Pancreas (tissue), 10 donors: ENCODE measurements at regions not wholly inside any gene's neighbourhood (a gene's known extent, or its start where the extent isn't known, plus 50 kb on each side); places are given as distances from the start of the nearest gene placed in this dataset.

Experiments
- ATAC-seq, 4 donors: fragments of 200-7000 bp; cut with Tn5 transposase; one replicate each; pipeline versions ENCODE4 v1.8.0 to v1.9.1; 2020; ENCODE audit warnings: mild to moderate bottlenecking in 4 of 4, moderate library complexity in 4 of 4
- DNase-seq, 6 donors: peaks; one replicate each; pipeline ENCODE4 v3.0.0-alpha.2; 2020
- FAIRE-seq: peaks from 2 replicates; lab custom pipeline; 2012; peaks lifted over from hg19 to GRCh38; lab: Jason Lieb, UNC
- H3K27ac ChIP-seq, 4 donors: fragments of 200-600 bp; sonication (generic); 1 replicate in 3 of 4; 2 replicates in 1 of 4; pipeline versions ENCODE4 v1.5.0 to v1.8.0; 2020
- H3K27me3 ChIP-seq, 4 donors: fragments of 200-600 bp; one replicate each; pipeline ENCODE4 v1.8.0; 2021
- H3K36me3 ChIP-seq, 3 donors: fragments of 200-600 bp; sonication (generic) in 1 of 3; one replicate each; pipeline versions ENCODE4 v1.5.0 to v1.8.0; 2020 to 2021
- H3K4me1 ChIP-seq, 3 donors: fragments of 200-600 bp; one replicate each; pipeline ENCODE4 v1.8.0; 2021
- H3K4me3 ChIP-seq, 4 donors: fragments of 200-600 bp; sonication (generic) in 2 of 4; one replicate each; pipeline versions ENCODE4 v1.5.0 to v1.8.0; 2020 to 2021
- H3K9me3 ChIP-seq, 4 donors: fragments of 200-600 bp; one replicate each; pipeline ENCODE4 v1.8.0; 2021
- CTCF ChIP-seq, 4 donors: fragments of 200-600 bp; sonication (generic) in 3 of 4; IDR thresholded peaks; one replicate each; pipeline versions ENCODE4 v1.5.0 to v1.8.0; 2021; ENCODE audit warnings: antibody characterized with exemption in 4 of 4
- WGBS, 2 donors: extraction: QIAGEN DNeasy Blood & Tissue Kit; methylation state at CpG; one replicate each; pipeline ENCODE4 v1.1.7; 2013; 5-methylcytosine and 5-hydroxymethylcytosine counted together
- intact Hi-C, 3 donors: fragments of 100-400 bp; cut with DNase I; formaldehyde crosslinking; loops; one replicate each; pipeline versions ENCODE4 v1.11.1 to v1.14.2; 2022
- donor health status: healthy with polysubstance abuse.
- donor health status: DM: no; HTN: no; CAD: no; lungs with moderate emphysema.
- donor health status: DM: no; HTN: no; CAD: no.
- donor health status: control.
- donor health status: control.
- donor health status: Bipolar disorder and iron deficiency.
- donor health status: DM: yes; HTN: yes; CAD: no.
- donor health status: DM: no; HTN: no; CAD: no.
- donor health status: DM: no; HTN: no; CAD: no.
- donor health status: DM: yes; HTN: yes; CAD: no.

GRCh38 chr15:69794645-69795469 is 302.9 kb downstream of the TLE3 start:
- Histone ChIP-seq H3K4me1 (peaks cover 0 to 7% (median 0%) of the 10 kb centered on the region in 3 donors), H3K4me3 (no peak overlapping the region), H3K27me3 (no peaks in the 10 kb centered on the region), H3K36me3 (no peaks in the 10 kb centered on the region), H3K27ac (peak overlapping the region; percentile 63 to 73 (median 69)), H3K9me3 (no peaks in the 10 kb centered on the region)
- no peak for TF ChIP-seq CTCF (IDR thresholded peaks at IDR 0.05)
- FAIRE-seq (no peak), DNase-seq (peak in 4 of 6 donors; percentile 13 to 65 (median 48)), ATAC-seq (peak; percentile 72 to 88 (median 80))
- intact Hi-C loops: no loop called here
- WGBS, 2 donors: 62 to 66% methylated on average over 11 of the region's 11 CpGs

- Histone ChIP-seq H3K36me3 (no peaks in the 10 kb centered on the region), H3K27me3 (no peaks in the 10 kb centered on the region), H3K9me3 (no peaks in the 10 kb centered on the region), H3K4me3 (no peak overlapping the region), H3K4me1 (peaks cover 0 to 7% (median 0%) of the 10 kb centered on the region in 3 donors), H3K27ac (peak overlapping the region; percentile 63 to 73 (median 69))
- FAIRE-seq (no peak), DNase-seq (peak in 1 of 6 donors; percentile 6), ATAC-seq (no peak)
- intact Hi-C loops: no loop called here
- 54 to 59% methylated on average over 6 of the region's 6 CpGs for WGBS, 2 donors
- TF ChIP-seq CTCF (IDR thresholded peaks at IDR 0.05): no peak
Measured at GRCh38 chr15:69795601-69796000, 302.1 kb downstream of the TLE3 start.

- peaks cover 0 to 7% (median 0%) of the 10 kb centered on the region in 3 donors for H3K4me1 ChIP-seq
- intact Hi-C loops: no loop called here
- H3K36me3 ChIP-seq: no peaks in the 10 kb centered on the region
- no peak for TF ChIP-seq CTCF (IDR thresholded peaks at IDR 0.05)
- H3K27ac ChIP-seq: no peak overlapping the region
- no peak for FAIRE-seq
- no peak overlapping the region for H3K4me3 ChIP-seq
- ATAC-seq: no peak
- H3K9me3 ChIP-seq: no peaks in the 10 kb centered on the region
- H3K27me3 ChIP-seq: no peaks in the 10 kb centered on the region
- DNase-seq: peak in 1 of 6 donors; percentile 8
- 58 to 63% methylated on average over 6 of the region's 6 CpGs for WGBS, 2 donors
Measured at GRCh38 chr15:69797051-69797595, 300.6 kb downstream of the TLE3 start.

- Histone ChIP-seq H3K9me3 (no peaks in the 10 kb centered on the region), H3K27me3 (no peaks in the 10 kb centered on the region), H3K4me1 (peaks cover 0 to 7% (median 0%) of the 10 kb centered on the region in 3 donors), H3K4me3 (no peak overlapping the region), H3K27ac (no peak overlapping the region), H3K36me3 (no peaks in the 10 kb centered on the region)
- 89% methylated on average over 3 of the region's 3 CpGs for WGBS, 2 donors
- intact Hi-C loops: no loop called here
- FAIRE-seq (no peak), ATAC-seq (no peak), DNase-seq (no peak)
- TF ChIP-seq CTCF (IDR thresholded peaks at IDR 0.05): no peak
Measured at GRCh38 chr15:69797615-69798014, 300.1 kb downstream of the TLE3 start.
